H1 (cell line): ENCODE measurements at regions not wholly inside any gene's neighbourhood (a gene's known extent, or its start where the extent isn't known, plus 50 kb on each side); places are given as distances from the start of the nearest gene placed in this dataset.
A peak's percentile ranks its signal among the peaks of the same experiment; 100 is the strongest.

ENCODE experiments used
- CTCF ChIA-PET: fragments of 300-600 bp; sonication (Branson Sonifier 250); formaldehyde crosslinking; loops from one replicate; lab custom pipeline; 2021; ENCODE audit not compliant: partially characterized antibody; lab: Charles Lee
- POLR2A ChIA-PET: fragments of 300-600 bp; sonication (Branson Sonifier 250); formaldehyde crosslinking; loops from one replicate; lab custom pipeline; 2021; ENCODE audit warnings: inconsistent platforms; ENCODE audit not compliant: partially characterized antibody; lab: Charles Lee
- DNase-seq, 2 experiments: peaks; one replicate each; pipeline versions ENCODE4 v3.0.0 to v3.0.0-alpha.2; 2010 to 2022; ENCODE audit warnings: low spot score in 2 of 2, low read depth in 1 of 2, mixed read lengths in 1 of 2
- FAIRE-seq: peaks from 2 replicates; lab custom pipeline; 2011; peaks lifted over from hg19 to GRCh38; lab: Jason Lieb, UNC
- H2AFZ ChIP-seq: 2 replicates; pipeline ENCODE4 v1.8.1; 2012; ENCODE audit warnings: low read length, inconsistent platforms
- H2AK5ac ChIP-seq: 2 replicates; pipeline ENCODE4 v1.6.1; 2013; ENCODE audit warnings: low read depth, low read length
- H2BK120ac ChIP-seq: replicated peaks from 2 replicates; pipeline ENCODE3; 2013; ENCODE audit warnings: low read depth, low read length, inconsistent platforms
- H2BK12ac ChIP-seq: 2 replicates; pipeline ENCODE4 v1.6.1; 2013; ENCODE audit warnings: low read depth, low read length
- H2BK15ac ChIP-seq: 2 replicates; pipeline ENCODE4 v1.6.1; 2013; ENCODE audit warnings: low read length
- H2BK20ac ChIP-seq: 2 replicates; pipeline ENCODE4 v1.6.1; 2013; ENCODE audit warnings: low read length
- H2BK5ac ChIP-seq: 2 replicates; pipeline ENCODE4 v1.6.1; 2013; ENCODE audit warnings: low read depth, low read length
- H3K14ac ChIP-seq: 2 replicates; pipeline ENCODE4 v1.6.1; 2013; ENCODE audit warnings: inconsistent platforms; ENCODE audit not compliant: insufficient read length
- H3K18ac ChIP-seq: 2 replicates; pipeline ENCODE4 v1.6.1; 2013; ENCODE audit warnings: low read length; ENCODE audit errors: extremely low read depth
- H3K23ac ChIP-seq: 2 replicates; pipeline ENCODE4 v1.6.1; 2013; ENCODE audit warnings: inconsistent platforms; ENCODE audit not compliant: insufficient read length
- H3K23me2 ChIP-seq: 2 replicates; pipeline ENCODE4 v1.6.1; 2013; ENCODE audit warnings: low read depth, low read length
- H3K27ac ChIP-seq: 2 replicates; pipeline ENCODE4 v1.6.1; 2011; ENCODE audit warnings: low read depth, low read length, inconsistent platforms
- H3K27me3 ChIP-seq, 4 experiments: replicated peaks in 1 of 4; 1 replicate in 1 of 4; 2 replicates in 3 of 4; pipeline versions ENCODE4 v1.6.1 to v1.8.1; 2011 to 2013; ENCODE audit warnings: low read length in 3 of 4, mild to moderate bottlenecking in 3 of 4, inconsistent platforms in 2 of 4, mixed read lengths in 2 of 4, moderate library complexity in 1 of 4; ENCODE audit not compliant: control insufficient read depth in 3 of 4, insufficient read depth in 3 of 4; ENCODE audit errors: extremely low read depth in 1 of 4
- H3K36me3 ChIP-seq, 4 experiments: 2 replicates each; pipeline versions ENCODE4 v1.6.1 to v1.8.1; 2011 to 2013; ENCODE audit warnings: mild to moderate bottlenecking in 4 of 4, low read length in 3 of 4, moderate library complexity in 2 of 4, control low read depth in 1 of 4, inconsistent platforms in 1 of 4; ENCODE audit not compliant: insufficient read depth in 4 of 4, control insufficient read depth in 2 of 4
- H3K4ac ChIP-seq: replicated peaks from 2 replicates; pipeline ENCODE3; 2013; ENCODE audit warnings: low read length, low read depth, mixed read lengths, inconsistent platforms; ENCODE audit not compliant: insufficient read length
- H3K4me1 ChIP-seq, 4 experiments: replicated peaks in 1 of 4; 1 replicate in 1 of 4; 2 replicates in 3 of 4; pipeline versions ENCODE4 v1.6.1 to v1.8.1; 2011 to 2013; ENCODE audit warnings: low read length in 3 of 4, inconsistent platforms in 2 of 4, mixed read lengths in 1 of 4; ENCODE audit not compliant: insufficient read depth in 4 of 4, control insufficient read depth in 3 of 4
- H3K4me2 ChIP-seq, 2 experiments: 2 replicates each; pipeline versions ENCODE4 v1.6.1 to v1.8.1; 2011 to 2013; ENCODE audit warnings: low read depth in 2 of 2, low read length in 2 of 2, control low read depth in 1 of 2, inconsistent platforms in 1 of 2, mild to moderate bottlenecking in 1 of 2; ENCODE audit not compliant: insufficient read depth in 1 of 2
- H3K4me3 ChIP-seq, 4 experiments: fragments of 200-600, 300-600 bp in 1 of 4; sonication (generic), shearing (Covaris generic), sonication (Bioruptor Twin) in 1 of 4; 2 replicates each; pipeline versions ENCODE4 v1.5.1 to v1.8.1; 2011 to 2016; ENCODE audit warnings: low read length in 4 of 4, low read depth in 3 of 4, control low read depth in 2 of 4, inconsistent platforms in 2 of 4, mild to moderate bottlenecking in 2 of 4, mixed read lengths in 1 of 4, moderate library complexity in 1 of 4; ENCODE audit not compliant: insufficient read depth in 2 of 4; ENCODE audit errors: extremely low read depth in 1 of 4
- H3K56ac ChIP-seq: replicated peaks from 2 replicates; pipeline ENCODE3; 2013; ENCODE audit warnings: low read depth, mild to moderate bottlenecking, mixed read lengths, low read length, inconsistent platforms; ENCODE audit not compliant: insufficient read length
- H3K79me1 ChIP-seq: 2 replicates; pipeline ENCODE4 v1.6.1; 2013; ENCODE audit warnings: low read depth, low read length, control low read depth
- H3K79me2 ChIP-seq, 2 experiments: 2 replicates each; pipeline versions ENCODE4 v1.6.1 to v1.8.1; 2012 to 2013; ENCODE audit warnings: low read length in 2 of 2, mild to moderate bottlenecking in 2 of 2, inconsistent platforms in 1 of 2; ENCODE audit not compliant: insufficient read depth in 2 of 2, control insufficient read depth in 1 of 2
- H3K9ac ChIP-seq, 4 experiments: replicated peaks in 1 of 4; 1 replicate in 1 of 4; 2 replicates in 3 of 4; pipeline versions ENCODE4 v1.6.1 to v1.8.1; 2011 to 2013; ENCODE audit warnings: low read depth in 3 of 4, low read length in 3 of 4, control low read depth in 2 of 4, mild to moderate bottlenecking in 2 of 4, moderate library complexity in 2 of 4, inconsistent platforms in 1 of 4; ENCODE audit errors: extremely low read depth in 1 of 4
- H3K9me3 ChIP-seq, 2 experiments: 2 replicates each; pipeline versions ENCODE4 v1.6.1 to v1.8.1; 2012 to 2013; ENCODE audit warnings: mild to moderate bottlenecking in 2 of 2, moderate library complexity in 2 of 2, control low read depth in 1 of 2, inconsistent platforms in 1 of 2, low read depth in 1 of 2, low read length in 1 of 2, mixed read lengths in 1 of 2; ENCODE audit not compliant: insufficient read depth in 2 of 2
- H4K20me1 ChIP-seq, 2 experiments: replicated peaks in 1 of 2; 2 replicates each; pipeline versions ENCODE3 to v1.8.1; 2011 to 2013; ENCODE audit warnings: inconsistent platforms in 2 of 2, low read length in 2 of 2, mild to moderate bottlenecking in 1 of 2; ENCODE audit not compliant: insufficient read depth in 2 of 2, control insufficient read depth in 1 of 2
- H4K5ac ChIP-seq: 2 replicates; pipeline ENCODE4 v1.6.1; 2013; ENCODE audit warnings: low read length, low read depth, mixed read lengths, inconsistent platforms; ENCODE audit not compliant: insufficient read length
- H4K8ac ChIP-seq: 2 replicates; pipeline ENCODE4 v1.8.0; 2013; ENCODE audit warnings: mild to moderate bottlenecking, moderate library complexity, low read length, inconsistent platforms; ENCODE audit not compliant: insufficient read depth; ENCODE audit errors: extremely low read depth
- H4K91ac ChIP-seq: replicated peaks from 2 replicates; pipeline ENCODE3; 2013; ENCODE audit warnings: low read length, mixed read lengths, inconsistent platforms; ENCODE audit not compliant: insufficient read length
- BCL11A ChIP-seq, 2 experiments: IDR thresholded peaks; one replicate each; pipeline ENCODE4 v1.6.1; 2011; ENCODE audit warnings: low read depth in 2 of 2, low read length in 2 of 2, mild to moderate bottlenecking in 2 of 2
- FOSL1 ChIP-seq: IDR thresholded peaks from 2 replicates; pipeline ENCODE4 v1.6.1; 2011; ENCODE audit warnings: mild to moderate bottlenecking, low read depth, low read length, moderate library complexity; ENCODE audit not compliant: insufficient read depth
- NRF1 ChIP-seq: IDR thresholded peaks from 2 replicates; pipeline ENCODE4 v1.6.1; 2011; ENCODE audit warnings: mild to moderate bottlenecking, low read depth, low read length, improper control_type of control experiment
- SIX5 ChIP-seq: IDR thresholded peaks from 2 replicates; pipeline ENCODE4 v1.6.1; 2011; ENCODE audit warnings: mild to moderate bottlenecking, low read depth, low read length
- SP1 ChIP-seq: IDR thresholded peaks from 2 replicates; pipeline ENCODE4 v1.6.1; 2011; ENCODE audit warnings: low read depth, low read length
- SRF ChIP-seq: IDR thresholded peaks from 2 replicates; pipeline ENCODE4 v1.6.1; 2011; ENCODE audit warnings: mild to moderate bottlenecking, low read depth, low read length, moderate library complexity
- USF2 ChIP-seq: IDR thresholded peaks from 2 replicates; pipeline ENCODE4 v1.6.1; 2011; ENCODE audit warnings: low read length, improper control_type of control experiment
- WGBS, 2 experiments: shearing (Covaris generic) in 1 of 2; methylation state at CpG; one replicate each; pipeline versions ENCODE4 v1.1.6 to v1.1.7; 2013 to 2015; ENCODE audit warnings: low lambda C conversion rate in 2 of 2, mixed read lengths in 2 of 2, inconsistent platforms in 1 of 2, low coverage in 1 of 2, missing lambda C conversion rate in 1 of 2; ENCODE audit not compliant: insufficient replicate concordance in 2 of 2, insufficient coverage in 1 of 2, insufficient read length in 1 of 2; ENCODE audit errors: extremely low coverage in 1 of 2, missing lambda C conversion rate in 1 of 2; 5-methylcytosine and 5-hydroxymethylcytosine counted together

- Histone ChIP-seq H3K4me3 (no peak overlapping the region), H4K5ac (no peak overlapping the region), H3K36me3 (no peaks in the 10 kb centered on the region), H3K27ac (no peak overlapping the region), H3K79me2 (no peaks in the 10 kb centered on the region), H2AK5ac (no peak overlapping the region), H3K4ac (no peak overlapping the region), H3K4me1 (peaks cover 2 to 6% (median 3%) of the 10 kb centered on the region in 4 experiments; a peak in 4 of 7 replicates), H2BK120ac (no peak overlapping the region), H4K91ac (no peak overlapping the region), H2BK12ac (peak overlapping the region; percentile 31; the same call in 1 of the 2 replicates), H2AFZ (no peak overlapping the region), H3K23me2 (0 out of 2 replicates have a peak, but pooled peaks cover 2% of the 10 kb centered on the region), H3K27me3 (no peaks in the 10 kb centered on the region; a peak in 1 of 7 replicates), H3K14ac (no peak overlapping the region), H3K18ac (no peak overlapping the region), H3K56ac (no peak overlapping the region), H3K4me2 (no peak overlapping the region), H3K79me1 (no peaks in the 10 kb centered on the region), H3K23ac (no peak overlapping the region), H2BK5ac (no peak overlapping the region), H4K20me1 (no peaks in the 10 kb centered on the region), H4K8ac (no peak overlapping the region)
- POLR2A ChIA-PET = no interaction called here
- CTCF ChIA-PET = interaction anchor here (0.6 to 4.8 kb wide), 21 partner anchors 9 to 526 kb away, joined by 3 to 18 read pairs (median 3); no protein-coding TSS in a partner anchor
- no peak for FAIRE-seq
- DNase-seq = no peak
- 93% methylated on average over 7 of the region's 7 CpGs; no CpG with 5 or more reads in 1 of the 2 experiments for WGBS, 2 experiments
- TF ChIP-seq NRF1 = no peak
- no peak for TF ChIP-seq USF2
- TF ChIP-seq SRF = no peak
- TF ChIP-seq BCL11A (IDR thresholded peaks at IDR 0.05; ENCODE audit: low read depth in 2 of 2, low read length in 2 of 2) = no peak
- no peak for TF ChIP-seq SP1
- TF ChIP-seq FOSL1 = no peak
- no peak for TF ChIP-seq SIX5
- TF ChIP-seq, all 59 proteins: peak for 0
- Histone ChIP-seq H2BK20ac (no peak overlapping the region), H3K9me3 (no peaks in the 10 kb centered on the region), H2BK15ac (no peak overlapping the region), H3K9ac (no peak overlapping the region)
Observed at GRCh38 chr11:119942583-119943297, 195.2 kb downstream of the TRIM29 start.
